ENCODE measurements at regions not wholly inside any gene's neighbourhood (a gene's known extent, or its start where the extent isn't known, plus 50 kb on each side); places are given as distances from the start of the nearest gene placed in this dataset.

DNA sequence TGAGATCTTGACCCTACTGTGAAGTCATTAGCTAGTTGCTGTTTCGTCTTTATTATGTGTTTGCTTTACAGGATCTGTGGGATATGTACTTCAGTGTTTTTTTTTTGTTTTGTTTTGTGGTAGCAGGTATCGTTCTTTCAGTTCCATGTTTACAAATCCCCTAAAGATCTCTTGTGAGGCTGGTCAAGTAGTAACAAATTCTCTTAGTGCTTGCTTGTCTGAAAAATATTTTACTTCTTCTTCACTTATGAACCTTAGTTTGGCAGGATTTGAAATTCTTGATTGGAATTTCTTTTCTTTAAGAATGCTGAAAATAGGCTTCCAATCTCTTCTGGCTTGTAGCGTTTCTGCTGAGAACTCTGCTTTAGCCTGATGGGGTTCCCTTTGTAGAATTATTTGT is 235.8 kb upstream of the ALCAM start:
- H4K20me1 ChIP-seq (ENCODE audit: insufficient read depth, poor library complexity, severe bottlenecking), result no peaks in the 10 kb centered on the region
- no peak overlapping the region for H2AFZ ChIP-seq
- no peaks in the 10 kb centered on the region for H3K27me3 ChIP-seq
- H3K36me3 ChIP-seq (replicated peaks; ENCODE audit: insufficient read depth, low read depth), result no peaks in the 10 kb centered on the region
- no peaks in the 10 kb centered on the region for H3K9me2 ChIP-seq (replicated peaks; ENCODE audit: insufficient read depth)
- H3K79me2 ChIP-seq, result no peaks in the 10 kb centered on the region
- H3K4me3 ChIP-seq, result no peak overlapping the region
- peaks cover 7% of the 10 kb centered on the region for H3K9me3 ChIP-seq (ENCODE audit: low read depth)
- H3K4me2 ChIP-seq, result no peak overlapping the region
- DNase-seq (ENCODE audit: low spot score), result no peak
- no peaks in the 10 kb centered on the region for H3K4me1 ChIP-seq (ENCODE audit: insufficient read depth)
- TF ChIP-seq, protein P1, sequence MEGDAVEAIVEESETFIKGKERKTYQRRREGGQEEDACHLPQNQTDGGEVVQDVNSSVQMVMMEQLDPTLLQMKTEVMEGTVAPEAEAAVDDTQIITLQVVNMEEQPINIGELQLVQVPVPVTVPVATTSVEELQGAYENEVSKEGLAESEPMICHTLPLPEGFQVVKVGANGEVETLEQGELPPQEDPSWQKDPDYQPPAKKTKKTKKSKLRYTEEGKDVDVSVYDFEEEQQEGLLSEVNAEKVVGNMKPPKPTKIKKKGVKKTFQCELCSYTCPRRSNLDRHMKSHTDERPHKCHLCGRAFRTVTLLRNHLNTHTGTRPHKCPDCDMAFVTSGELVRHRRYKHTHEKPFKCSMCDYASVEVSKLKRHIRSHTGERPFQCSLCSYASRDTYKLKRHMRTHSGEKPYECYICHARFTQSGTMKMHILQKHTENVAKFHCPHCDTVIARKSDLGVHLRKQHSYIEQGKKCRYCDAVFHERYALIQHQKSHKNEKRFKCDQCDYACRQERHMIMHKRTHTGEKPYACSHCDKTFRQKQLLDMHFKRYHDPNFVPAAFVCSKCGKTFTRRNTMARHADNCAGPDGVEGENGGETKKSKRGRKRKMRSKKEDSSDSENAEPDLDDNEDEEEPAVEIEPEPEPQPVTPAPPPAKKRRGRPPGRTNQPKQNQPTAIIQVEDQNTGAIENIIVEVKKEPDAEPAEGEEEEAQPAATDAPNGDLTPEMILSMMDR (IDR thresholded peaks at IDR 0.05; ENCODE audit: poor library complexity), result no peak
- 92% methylated on average over 3 of the region's 3 CpGs for WGBS (ENCODE audit: low lambda C conversion rate, missing lambda C conversion rate)
- H3K27ac ChIP-seq, result no peak overlapping the region

DNA sequence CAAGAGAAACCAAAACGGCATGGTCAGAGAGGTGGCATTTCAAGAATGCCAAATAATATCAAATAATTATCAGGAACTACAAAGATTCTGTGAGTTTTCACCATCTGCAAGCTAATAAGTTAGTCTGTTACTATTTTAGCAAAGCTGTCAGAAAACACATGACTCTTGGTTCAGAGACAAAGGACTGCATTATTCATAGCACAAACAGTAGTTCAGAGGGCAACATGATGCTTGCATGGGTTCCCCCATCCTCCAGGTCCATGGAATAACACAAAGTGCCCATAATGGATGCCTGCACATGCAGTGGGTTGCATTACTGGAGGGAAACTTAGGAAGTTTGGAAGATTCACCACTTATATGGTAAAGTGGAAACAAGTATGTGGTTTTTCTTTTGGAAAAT is 228.8 kb upstream of the ALCAM start:
- H3K36me3 ChIP-seq (replicated peaks; ENCODE audit: insufficient read depth, low read depth), result no peaks in the 10 kb centered on the region
- H3K79me2 ChIP-seq, result no peaks in the 10 kb centered on the region
- H4K20me1 ChIP-seq (ENCODE audit: insufficient read depth, poor library complexity, severe bottlenecking), result no peaks in the 10 kb centered on the region
- 65% methylated on average over 1 of the region's 1 CpG for WGBS (ENCODE audit: low lambda C conversion rate, missing lambda C conversion rate)
- H3K4me2 ChIP-seq, result no peak overlapping the region
- no peak for DNase-seq (ENCODE audit: low spot score)
- H3K4me3 ChIP-seq, result no peak overlapping the region
- no peaks in the 10 kb centered on the region for H3K4me1 ChIP-seq (ENCODE audit: insufficient read depth)
- no peaks in the 10 kb centered on the region for H3K9me3 ChIP-seq (ENCODE audit: low read depth)
- no peak for TF ChIP-seq EZH2 (IDR thresholded peaks at IDR 0.05; ENCODE audit: borderline replicate concordance)
- no peak for TF ChIP-seq EZH2phosphoT487 (IDR thresholded peaks at IDR 0.05; ENCODE audit: low read depth, severe bottlenecking, unreplicated experiment)
- TF ChIP-seq, protein P1 (IDR thresholded peaks at IDR 0.05; ENCODE audit: poor library complexity), result no peak
- no peaks in the 10 kb centered on the region for H3K9me2 ChIP-seq (replicated peaks; ENCODE audit: insufficient read depth)
- no peak overlapping the region for H2AFZ ChIP-seq
- H3K27ac ChIP-seq, result no peak overlapping the region
- H3K27me3 ChIP-seq, result no peaks in the 10 kb centered on the region

DNA sequence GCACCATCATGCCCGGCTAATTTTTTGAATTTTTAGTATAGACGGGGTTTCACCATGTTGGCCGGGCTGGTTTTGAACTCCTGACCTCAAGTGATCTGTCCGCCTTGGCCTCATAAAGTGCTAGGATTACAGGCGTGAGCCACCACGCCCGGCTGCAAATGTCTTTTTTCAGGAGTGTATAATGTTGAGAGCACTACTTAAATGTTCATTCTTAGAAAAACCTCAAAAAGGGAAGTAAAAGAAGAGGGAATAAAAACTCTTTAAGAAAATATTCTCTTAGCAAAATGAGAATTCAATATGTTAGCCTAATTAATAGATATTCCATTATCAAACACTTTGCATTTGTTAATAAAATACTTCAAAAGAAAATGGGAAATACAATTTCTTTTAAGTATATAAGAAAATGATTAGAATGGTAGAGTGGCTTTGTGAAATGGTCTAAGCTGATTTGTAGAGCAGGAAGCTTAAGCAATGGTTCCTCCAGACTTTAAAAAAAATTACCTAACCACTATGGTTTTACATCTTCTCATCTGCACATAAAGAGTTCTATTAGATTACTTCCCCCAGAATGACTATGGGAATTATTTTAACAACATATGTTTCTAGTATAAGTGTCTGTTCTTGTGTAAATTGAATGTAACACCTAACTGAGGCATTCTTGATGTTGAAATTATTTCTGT is 226.7 kb upstream of the ALCAM start:
- no peaks in the 10 kb centered on the region for H3K4me1 ChIP-seq (ENCODE audit: insufficient read depth)
- H3K36me3 ChIP-seq (replicated peaks; ENCODE audit: insufficient read depth, low read depth), result no peaks in the 10 kb centered on the region

More for the DNA sequence above, 226.7 kb upstream of the ALCAM start:
- WGBS (ENCODE audit: low lambda C conversion rate, missing lambda C conversion rate), result 97% methylated on average over 7 of the region's 7 CpGs
- Histone ChIP-seq H3K27ac (no peak overlapping the region), H2AFZ (no peak overlapping the region), H3K9me2 (replicated peaks; ENCODE audit: insufficient read depth) (no peaks in the 10 kb centered on the region), H4K20me1 (ENCODE audit: insufficient read depth, poor library complexity, severe bottlenecking) (no peaks in the 10 kb centered on the region), H3K9me3 (ENCODE audit: low read depth) (no peaks in the 10 kb centered on the region), H3K4me3 (no peak overlapping the region), H3K4me2 (no peak overlapping the region), H3K27me3 (no peaks in the 10 kb centered on the region), H3K79me2 (no peaks in the 10 kb centered on the region)
- no peak for DNase-seq (ENCODE audit: low spot score)
- TF ChIP-seq EZH2 (IDR thresholded peaks at IDR 0.05; ENCODE audit: borderline replicate concordance) (no peak), EZH2phosphoT487 (IDR thresholded peaks at IDR 0.05; ENCODE audit: low read depth, severe bottlenecking, unreplicated experiment) (no peak)
- TF ChIP-seq, protein P1 (IDR thresholded peaks at IDR 0.05; ENCODE audit: poor library complexity), result no peak
